ENCODE measurements at regions not wholly inside any gene's neighbourhood (a gene's known extent, or its start where the extent isn't known, plus 50 kb on each side); places are given as distances from the start of the nearest gene placed in this dataset.

DNA sequence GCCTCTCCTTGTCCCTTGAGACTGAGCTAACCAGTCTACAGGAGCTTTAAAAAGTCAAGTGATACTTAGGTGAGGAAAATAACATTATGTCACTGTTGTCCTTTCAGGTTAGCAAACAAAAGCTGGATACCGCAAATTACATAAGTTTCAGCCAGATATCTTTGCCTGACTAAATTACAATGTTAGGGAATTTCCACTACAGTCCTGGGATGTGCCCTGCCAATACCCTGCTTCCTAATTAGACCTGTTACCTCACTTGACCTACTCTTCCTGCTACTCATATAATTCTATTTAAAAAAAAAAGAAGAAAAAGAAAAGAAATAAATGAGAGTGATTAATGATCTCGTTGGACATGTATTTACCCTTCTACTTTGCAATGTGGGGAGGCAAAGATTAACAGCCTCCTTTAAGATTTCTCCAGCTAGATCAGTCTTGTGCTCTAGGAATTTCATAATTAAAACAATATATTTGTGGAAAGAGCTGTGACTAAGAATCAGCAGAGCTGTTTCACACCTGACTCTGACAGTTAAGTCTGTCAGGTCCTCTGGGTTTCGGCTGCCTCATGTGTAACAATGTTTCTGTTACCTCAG lies 318.9 kb downstream of the HDGFL1 start:
- intact Hi-C loops (cut with micrococcal nuclease), result no loop called here
- Histone ChIP-seq H3K36me3 (ENCODE audit: control insufficient read depth in 1 of 2, insufficient read depth in 2 of 2, low read length in 2 of 2) (no peaks in the 10 kb centered on the region), H3K9ac (ENCODE audit: low read length) (no peak overlapping the region), H3K4me3 (replicated peaks in 1 of 2; ENCODE audit: low read depth in 1 of 2, low read length in 2 of 2) (no peak overlapping the region), H3K9me2 (ENCODE audit: insufficient read depth) (no peaks in the 10 kb centered on the region), H3K4me2 (ENCODE audit: low read length) (no peak overlapping the region), H3K9me3 (ENCODE audit: control insufficient read depth in 1 of 2, insufficient read depth in 1 of 2, low read depth in 1 of 2, low read length in 2 of 2) (no peaks in the 10 kb centered on the region), H3K79me2 (ENCODE audit: insufficient read depth, low read length) (no peaks in the 10 kb centered on the region), H4K20me1 (ENCODE audit: insufficient read depth) (no peaks in the 10 kb centered on the region), H2AFZ (ENCODE audit: low read depth, low read length, poor library complexity, severe bottlenecking) (no peak overlapping the region), H3K4me1 (ENCODE audit: control insufficient read depth in 1 of 2, insufficient read depth in 2 of 2, low read length in 2 of 2) (0 out of 4 replicates have a peak, but pooled peaks cover 0 to 3% of the 10 kb centered on the region in 2 experiments), H3K27ac (ENCODE audit: low read depth, low read length) (no peak overlapping the region), H3K27me3 (ENCODE audit: insufficient read depth, low read length) (no peaks in the 10 kb centered on the region)
- ChIA-PET RAD21 (ENCODE audit: low non-redundant PET in 1 of 2, low total read pairs in 2 of 2, uncharacterized antibody in 2 of 2, unreplicated experiment in 2 of 2) (no interaction called here), POLR2A (no interaction called here), CTCF (no interaction called here)
- no TSS peak for BruUV-seq (replicated peaks)
- DNase-seq (ENCODE audit: low read depth, low spot score) (no peak), ATAC-seq (no peak)
- TF ChIP-seq, protein P1, sequence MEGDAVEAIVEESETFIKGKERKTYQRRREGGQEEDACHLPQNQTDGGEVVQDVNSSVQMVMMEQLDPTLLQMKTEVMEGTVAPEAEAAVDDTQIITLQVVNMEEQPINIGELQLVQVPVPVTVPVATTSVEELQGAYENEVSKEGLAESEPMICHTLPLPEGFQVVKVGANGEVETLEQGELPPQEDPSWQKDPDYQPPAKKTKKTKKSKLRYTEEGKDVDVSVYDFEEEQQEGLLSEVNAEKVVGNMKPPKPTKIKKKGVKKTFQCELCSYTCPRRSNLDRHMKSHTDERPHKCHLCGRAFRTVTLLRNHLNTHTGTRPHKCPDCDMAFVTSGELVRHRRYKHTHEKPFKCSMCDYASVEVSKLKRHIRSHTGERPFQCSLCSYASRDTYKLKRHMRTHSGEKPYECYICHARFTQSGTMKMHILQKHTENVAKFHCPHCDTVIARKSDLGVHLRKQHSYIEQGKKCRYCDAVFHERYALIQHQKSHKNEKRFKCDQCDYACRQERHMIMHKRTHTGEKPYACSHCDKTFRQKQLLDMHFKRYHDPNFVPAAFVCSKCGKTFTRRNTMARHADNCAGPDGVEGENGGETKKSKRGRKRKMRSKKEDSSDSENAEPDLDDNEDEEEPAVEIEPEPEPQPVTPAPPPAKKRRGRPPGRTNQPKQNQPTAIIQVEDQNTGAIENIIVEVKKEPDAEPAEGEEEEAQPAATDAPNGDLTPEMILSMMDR (IDR thresholded peaks at IDR 0.05 in 2 of 3, conservative IDR thresholded peaks at IDR 0.05 in 1 of 3; ENCODE audit: borderline replicate concordance in 1 of 3, insufficient read depth in 1 of 3, low read depth in 2 of 3, low read length in 2 of 3), result no peak
- TF ChIP-seq EGR1 (IDR thresholded peaks at IDR 0.05; ENCODE audit: low read depth), result no peak
- no peak for TF ChIP-seq EZH2 (IDR thresholded peaks at IDR 0.05)
- TF ChIP-seq ELF1 (IDR thresholded peaks at IDR 0.05; ENCODE audit: borderline replicate concordance, low read depth), result no peak
- TF ChIP-seq, protein P2, sequence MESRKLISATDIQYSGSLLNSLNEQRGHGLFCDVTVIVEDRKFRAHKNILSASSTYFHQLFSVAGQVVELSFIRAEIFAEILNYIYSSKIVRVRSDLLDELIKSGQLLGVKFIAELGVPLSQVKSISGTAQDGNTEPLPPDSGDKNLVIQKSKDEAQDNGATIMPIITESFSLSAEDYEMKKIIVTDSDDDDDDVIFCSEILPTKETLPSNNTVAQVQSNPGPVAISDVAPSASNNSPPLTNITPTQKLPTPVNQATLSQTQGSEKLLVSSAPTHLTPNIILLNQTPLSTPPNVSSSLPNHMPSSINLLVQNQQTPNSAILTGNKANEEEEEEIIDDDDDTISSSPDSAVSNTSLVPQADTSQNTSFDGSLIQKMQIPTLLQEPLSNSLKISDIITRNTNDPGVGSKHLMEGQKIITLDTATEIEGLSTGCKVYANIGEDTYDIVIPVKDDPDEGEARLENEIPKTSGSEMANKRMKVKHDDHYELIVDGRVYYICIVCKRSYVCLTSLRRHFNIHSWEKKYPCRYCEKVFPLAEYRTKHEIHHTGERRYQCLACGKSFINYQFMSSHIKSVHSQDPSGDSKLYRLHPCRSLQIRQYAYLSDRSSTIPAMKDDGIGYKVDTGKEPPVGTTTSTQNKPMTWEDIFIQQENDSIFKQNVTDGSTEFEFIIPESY (IDR thresholded peaks at IDR 0.05; ENCODE audit: extremely low read depth, insufficient replicate concordance, low read length), result no peak
- no peak for TF ChIP-seq EZH2phosphoT487 (IDR thresholded peaks at IDR 0.05; ENCODE audit: borderline replicate concordance)
- no peak for TF ChIP-seq SRF (IDR thresholded peaks at IDR 0.05; ENCODE audit: low read depth)
- TF ChIP-seq SIN3A (IDR thresholded peaks at IDR 0.05; ENCODE audit: low read depth), result no peak
- TF ChIP-seq TCF7L2 (IDR thresholded peaks at IDR 0.05; ENCODE audit: borderline replicate concordance, extremely low read depth, insufficient read depth, insufficient read length), result no peak
- TF ChIP-seq, protein P3, sequence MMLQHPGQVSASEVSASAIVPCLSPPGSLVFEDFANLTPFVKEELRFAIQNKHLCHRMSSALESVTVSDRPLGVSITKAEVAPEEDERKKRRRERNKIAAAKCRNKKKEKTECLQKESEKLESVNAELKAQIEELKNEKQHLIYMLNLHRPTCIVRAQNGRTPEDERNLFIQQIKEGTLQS (IDR thresholded peaks at IDR 0.05), result no peak
- TF ChIP-seq ZFX (IDR thresholded peaks at IDR 0.05), result no peak
- no peak for TF ChIP-seq CBX3 (IDR thresholded peaks at IDR 0.05; ENCODE audit: low read depth)
- no peak for TF ChIP-seq FOSL1 (IDR thresholded peaks at IDR 0.05; ENCODE audit: low read depth)
